ENCODE measurements at regions not wholly inside any gene's neighbourhood (a gene's known extent, or its start where the extent isn't known, plus 50 kb on each side); places are given as distances from the start of the nearest gene placed in this dataset.

GRCh38 chr5:116881921-116882531 is 307.4 kb upstream of the SEMA6A start:
- Histone ChIP-seq H3K27ac (no peak overlapping the region), H3K27me3 (no peaks in the 10 kb centered on the region), H3K4me3 (no peak overlapping the region), H3K9me3 (no peaks in the 10 kb centered on the region), H3K36me3 (no peaks in the 10 kb centered on the region), H3K4me1 (no peaks in the 10 kb centered on the region)
- DNase-seq (ENCODE audit: extremely low spot score in 2 of 2): no peak
- TF ChIP-seq POLR2A (IDR thresholded peaks at IDR 0.05) (no peak), POLR2AphosphoS5 (IDR thresholded peaks at IDR 0.05; ENCODE audit: insufficient read depth in 1 of 2, low read depth in 1 of 2) (no peak), CTCF (IDR thresholded peaks at IDR 0.05) (no peak)
- intact Hi-C loops (cut with DNase I): no loop called here

DNA sequence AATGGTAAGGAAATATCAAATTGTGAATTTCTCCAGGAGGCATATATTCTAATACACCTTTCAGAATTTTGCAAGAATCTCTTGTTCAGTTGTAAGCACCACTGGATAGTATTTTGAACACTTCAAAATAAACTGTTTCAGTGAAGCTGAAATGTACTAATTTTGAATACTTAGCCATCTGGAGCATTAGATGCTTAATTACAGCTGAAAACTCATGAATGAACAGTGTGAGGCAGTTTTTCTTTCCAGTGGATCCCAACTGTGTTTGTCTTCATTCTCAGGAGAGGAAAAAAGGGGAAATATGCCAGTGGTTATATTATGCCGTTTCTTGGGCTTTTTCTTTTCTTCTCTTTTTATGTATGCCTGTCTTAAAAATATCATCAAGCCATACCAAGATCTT is 306.0 kb upstream of the SEMA6A start:
- no peaks in the 10 kb centered on the region for H3K36me3 ChIP-seq
- H3K9me3 ChIP-seq: no peaks in the 10 kb centered on the region
- no peak overlapping the region for H3K4me3 ChIP-seq
- TF ChIP-seq POLR2A (IDR thresholded peaks at IDR 0.05): no peak
- no peak for TF ChIP-seq CTCF (IDR thresholded peaks at IDR 0.05)
- no peak for TF ChIP-seq POLR2AphosphoS5 (IDR thresholded peaks at IDR 0.05; ENCODE audit: insufficient read depth in 1 of 2, low read depth in 1 of 2)
- no peak for DNase-seq (ENCODE audit: extremely low spot score in 2 of 2)
- intact Hi-C loops (cut with DNase I): no loop called here
- H3K27me3 ChIP-seq: no peaks in the 10 kb centered on the region
- no peaks in the 10 kb centered on the region for H3K4me1 ChIP-seq
- no peak overlapping the region for H3K27ac ChIP-seq

GRCh38 chr5:116880150-116880549 is 305.5 kb upstream of the SEMA6A start:
- intact Hi-C loops (cut with DNase I): no loop called here
- no peaks in the 10 kb centered on the region for H3K36me3 ChIP-seq
- no peak overlapping the region for H3K4me3 ChIP-seq
- TF ChIP-seq POLR2AphosphoS5 (IDR thresholded peaks at IDR 0.05; ENCODE audit: insufficient read depth in 1 of 2, low read depth in 1 of 2): no peak
- TF ChIP-seq CTCF (IDR thresholded peaks at IDR 0.05): no peak
- TF ChIP-seq POLR2A (IDR thresholded peaks at IDR 0.05): no peak
- H3K9me3 ChIP-seq: no peaks in the 10 kb centered on the region
- DNase-seq (ENCODE audit: extremely low spot score in 2 of 2): no peak
- no peaks in the 10 kb centered on the region for H3K4me1 ChIP-seq
- H3K27me3 ChIP-seq: no peaks in the 10 kb centered on the region
- no peak overlapping the region for H3K27ac ChIP-seq

- H3K27me3 ChIP-seq: no peaks in the 10 kb centered on the region
- DNase-seq (ENCODE audit: extremely low spot score in 2 of 2): no peak
- no peaks in the 10 kb centered on the region for H3K9me3 ChIP-seq
- H3K27ac ChIP-seq: no peak overlapping the region
- H3K4me1 ChIP-seq: no peaks in the 10 kb centered on the region
- TF ChIP-seq POLR2A (IDR thresholded peaks at IDR 0.05) (no peak), POLR2AphosphoS5 (IDR thresholded peaks at IDR 0.05; ENCODE audit: insufficient read depth in 1 of 2, low read depth in 1 of 2) (no peak), CTCF (IDR thresholded peaks at IDR 0.05) (no peak)
- intact Hi-C loops (cut with DNase I): no loop called here
- no peak overlapping the region for H3K4me3 ChIP-seq
- H3K36me3 ChIP-seq: no peaks in the 10 kb centered on the region
These were observed 301.7 kb upstream of the SEMA6A start for GRCh38 chr5:116876240-116876840.

DNA sequence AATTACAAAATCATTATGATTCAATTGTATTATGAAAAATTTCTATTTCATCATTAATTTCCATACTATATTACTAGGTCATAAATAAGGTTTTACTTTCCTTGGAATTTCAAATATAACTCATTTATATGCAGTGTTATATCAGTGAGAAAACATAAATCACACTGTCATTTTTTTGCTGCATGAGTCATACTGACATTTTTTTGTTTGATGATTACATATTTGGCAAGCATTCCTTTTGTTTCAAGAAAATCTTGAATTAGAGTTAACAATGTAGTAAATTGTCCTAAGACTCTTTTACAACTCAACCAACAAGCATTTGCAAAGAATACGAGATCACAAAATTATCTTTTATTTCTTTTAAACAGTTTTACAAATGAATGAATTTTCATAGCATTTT is 298.4 kb upstream of the SEMA6A start:
- Histone ChIP-seq H3K9me3 (no peaks in the 10 kb centered on the region), H3K4me3 (no peak overlapping the region), H3K36me3 (no peaks in the 10 kb centered on the region), H3K4me1 (no peaks in the 10 kb centered on the region), H3K27me3 (no peaks in the 10 kb centered on the region), H3K27ac (no peak overlapping the region)
- TF ChIP-seq CTCF (IDR thresholded peaks at IDR 0.05) (no peak), POLR2AphosphoS5 (IDR thresholded peaks at IDR 0.05; ENCODE audit: insufficient read depth in 1 of 2, low read depth in 1 of 2) (no peak)
- intact Hi-C loops (cut with DNase I): no loop called here
- DNase-seq (ENCODE audit: extremely low spot score in 2 of 2): no peak

All from vagina (tissue), 2 donors.